Glomerular visceral epithelial cell (primary cell): ENCODE measurements at regions not wholly inside any gene's neighbourhood (a gene's known extent, or its start where the extent isn't known, plus 50 kb on each side); places are given as distances from the start of the nearest gene placed in this dataset.

Experiments used
- DNase-seq: peaks from one replicate; pipeline ENCODE4 v3.0.0-alpha.2; 2016; ENCODE audit errors: extremely low spot score

GRCh38 chr18:60978338-60978737, 354.9 kb upstream of the CDH20 start:
- DNase-seq = peak; percentile 74

GRCh38 chr18:60980422-60981005, 352.7 kb upstream of the CDH20 start:
- DNase-seq = no peak

GRCh38 chr18:60981682-60982328, 351.4 kb upstream of the CDH20 start:
- no peak for DNase-seq

GRCh38 chr18:60982329-60982695, 350.9 kb upstream of the CDH20 start:
- no peak for DNase-seq

GRCh38 chr18:60982928-60983327, 350.3 kb upstream of the CDH20 start:
- no peak for DNase-seq

GRCh38 chr18:60984510-60984909, 348.7 kb upstream of the CDH20 start:
- peak; percentile 77 for DNase-seq

- DNase-seq = no peak
These were observed 345.3 kb upstream of the CDH20 start for GRCh38 chr18:60987963-60988362.

GRCh38 chr18:60996326-60996725, 336.9 kb upstream of the CDH20 start:
- DNase-seq = no peak

- no peak for DNase-seq
These were observed 336.4 kb upstream of the CDH20 start for GRCh38 chr18:60996822-60997221.

GRCh38 chr18:61001138-61001537, 332.1 kb upstream of the CDH20 start:
- no peak for DNase-seq

- DNase-seq = no peak
These were observed 326.5 kb upstream of the CDH20 start for GRCh38 chr18:61006687-61007224.

- no peak for DNase-seq
These were observed 313.6 kb upstream of the CDH20 start for GRCh38 chr18:61019338-61020301.

GRCh38 chr18:61025596-61025995, 307.6 kb upstream of the CDH20 start:
- DNase-seq = no peak

- DNase-seq = no peak
These were observed 301.6 kb upstream of the CDH20 start for GRCh38 chr18:61031626-61032025.

- no peak for DNase-seq
These were observed 298.6 kb upstream of the CDH20 start for GRCh38 chr18:61034580-61034979.

- no peak for DNase-seq
These were observed 294.0 kb upstream of the CDH20 start for GRCh38 chr18:61039251-61039650.

- DNase-seq = no peak
These were observed 285.4 kb upstream of the CDH20 start for GRCh38 chr18:61047794-61048193.

- no peak for DNase-seq
These were observed 275.8 kb upstream of the CDH20 start for GRCh38 chr18:61057443-61057842.

GRCh38 chr18:61062258-61062657, 271.0 kb upstream of the CDH20 start:
- DNase-seq = no peak

GRCh38 chr18:61064911-61065310, 268.3 kb upstream of the CDH20 start:
- DNase-seq = no peak

GRCh38 chr18:61076986-61077385, 256.2 kb upstream of the CDH20 start:
- DNase-seq = no peak

GRCh38 chr18:61079714-61080113, 253.5 kb upstream of the CDH20 start:
- no peak for DNase-seq
